ENCODE measurements at regions not wholly inside any gene's neighbourhood (a gene's known extent, or its start where the extent isn't known, plus 50 kb on each side); places are given as distances from the start of the nearest gene placed in this dataset.

- Histone ChIP-seq H3K27ac (no peak overlapping the region), H3K4me3 (no peak overlapping the region)
- TF ChIP-seq CTCF (IDR thresholded peaks at IDR 0.05), result no peak
- no peak for DNase-seq (ENCODE audit: low spot score)
These were observed 131.0 kb downstream of the DMAC1 start for GRCh38 chr9:7668541-7668940.

- no peak overlapping the region for H3K4me3 ChIP-seq
- no peak overlapping the region for H3K27ac ChIP-seq
- no peak for TF ChIP-seq CTCF (IDR thresholded peaks at IDR 0.05)
- DNase-seq (ENCODE audit: low spot score), result no peak
These were observed 133.7 kb downstream of the DMAC1 start for GRCh38 chr9:7665874-7666273.

- Histone ChIP-seq H3K27ac (no peak overlapping the region), H3K4me3 (no peak overlapping the region)
- no peak for TF ChIP-seq CTCF (IDR thresholded peaks at IDR 0.05)
- no peak for DNase-seq (ENCODE audit: low spot score)
These were observed 139.8 kb downstream of the DMAC1 start for GRCh38 chr9:7659766-7660165.

- TF ChIP-seq CTCF (IDR thresholded peaks at IDR 0.05), result no peak
- H3K4me3 ChIP-seq, result no peak overlapping the region
- no peak for DNase-seq (ENCODE audit: low spot score)
- no peak overlapping the region for H3K27ac ChIP-seq
These were observed 142.9 kb downstream of the DMAC1 start for GRCh38 chr9:7656636-7657035.

- no peak for DNase-seq (ENCODE audit: low spot score)
- TF ChIP-seq CTCF (IDR thresholded peaks at IDR 0.05), result no peak
These were observed 146.3 kb downstream of the DMAC1 start for GRCh38 chr9:7653262-7653661.

GRCh38 chr9:7640231-7640630, 159.3 kb downstream of the DMAC1 start:
- no peak overlapping the region for H3K4me3 ChIP-seq
- peak overlapping the region in 1 of 2 donors; percentile 28 for H3K27ac ChIP-seq
- no peak for DNase-seq (ENCODE audit: low spot score)
- TF ChIP-seq CTCF (IDR thresholded peaks at IDR 0.05), result no peak

More at GRCh38 chr9:7653262-7653661, 146.3 kb downstream of the DMAC1 start:
- Histone ChIP-seq H3K4me3 (no peak overlapping the region), H3K27ac (no peak overlapping the region)

- H3K27ac ChIP-seq, result no peak overlapping the region
These were observed 160.1 kb downstream of the DMAC1 start for GRCh38 chr9:7639471-7639870.

More at GRCh38 chr9:7639471-7639870, 160.1 kb downstream of the DMAC1 start:
- DNase-seq (ENCODE audit: low spot score), result no peak
- H3K4me3 ChIP-seq, result no peak overlapping the region
- no peak for TF ChIP-seq CTCF (IDR thresholded peaks at IDR 0.05)

Measured in coronary artery (tissue), 2 donors.